Eye (tissue), 1 donor: ENCODE measurements at regions not wholly inside any gene's neighbourhood (a gene's known extent, or its start where the extent isn't known, plus 50 kb on each side); places are given as distances from the start of the nearest gene placed in this dataset.

Experiments used
- DNase-seq: peaks from one replicate; pipeline ENCODE4 v3.0.0-alpha.2; 2015

GRCh38 chr13:97639236-97639635, 205.3 kb downstream of the RAP2A start:
- no peak for DNase-seq

- DNase-seq, result no peak
These were observed 206.3 kb downstream of the RAP2A start for GRCh38 chr13:97640268-97640667.

GRCh38 chr13:97648171-97648880, 214.4 kb downstream of the RAP2A start:
- no peak for DNase-seq

GRCh38 chr13:97648881-97649224, 214.9 kb downstream of the RAP2A start:
- no peak for DNase-seq

- DNase-seq, result peak; percentile 6
These were observed 219.6 kb downstream of the RAP2A start for GRCh38 chr13:97653443-97654140.

GRCh38 chr13:97654236-97654635, 220.3 kb downstream of the RAP2A start:
- no peak for DNase-seq

GRCh38 chr13:97658556-97658955, 224.6 kb downstream of the RAP2A start:
- DNase-seq, result no peak

GRCh38 chr13:97659602-97660001, 225.6 kb downstream of the RAP2A start:
- peak; percentile 41 for DNase-seq

- no peak for DNase-seq
These were observed 226.8 kb downstream of the RAP2A start for GRCh38 chr13:97660594-97661260.

GRCh38 chr13:97686594-97686993, 252.6 kb downstream of the RAP2A start:
- DNase-seq, result no peak

- DNase-seq, result no peak
These were observed 258.7 kb downstream of the RAP2A start for GRCh38 chr13:97692628-97693027.

GRCh38 chr13:97695684-97696083, 257.8 kb upstream of the IPO5 start:
- no peak for DNase-seq

- no peak for DNase-seq
These were observed 256.6 kb upstream of the IPO5 start for GRCh38 chr13:97696921-97697320.

- DNase-seq, result no peak
These were observed 253.1 kb upstream of the IPO5 start for GRCh38 chr13:97700306-97700848.

GRCh38 chr13:97702614-97703013, 250.9 kb upstream of the IPO5 start:
- no peak for DNase-seq

- no peak for DNase-seq
These were observed 242.7 kb upstream of the IPO5 start for GRCh38 chr13:97710797-97711196.

GRCh38 chr13:97712770-97713169, 240.7 kb upstream of the IPO5 start:
- DNase-seq, result no peak

GRCh38 chr13:97715763-97716162, 237.7 kb upstream of the IPO5 start:
- no peak for DNase-seq

GRCh38 chr13:97716746-97717145, 236.7 kb upstream of the IPO5 start:
- DNase-seq, result no peak

GRCh38 chr13:97719736-97720135, 233.7 kb upstream of the IPO5 start:
- DNase-seq, result no peak

GRCh38 chr13:97720896-97721295, 232.6 kb upstream of the IPO5 start:
- no peak for DNase-seq

GRCh38 chr13:97723655-97724054, 229.8 kb upstream of the IPO5 start:
- no peak for DNase-seq

- DNase-seq, result no peak
These were observed 229.0 kb upstream of the IPO5 start for GRCh38 chr13:97724450-97724849.
